ENCODE measurements at regions not wholly inside any gene's neighbourhood (a gene's known extent, or its start where the extent isn't known, plus 50 kb on each side); places are given as distances from the start of the nearest gene placed in this dataset.

DNA sequence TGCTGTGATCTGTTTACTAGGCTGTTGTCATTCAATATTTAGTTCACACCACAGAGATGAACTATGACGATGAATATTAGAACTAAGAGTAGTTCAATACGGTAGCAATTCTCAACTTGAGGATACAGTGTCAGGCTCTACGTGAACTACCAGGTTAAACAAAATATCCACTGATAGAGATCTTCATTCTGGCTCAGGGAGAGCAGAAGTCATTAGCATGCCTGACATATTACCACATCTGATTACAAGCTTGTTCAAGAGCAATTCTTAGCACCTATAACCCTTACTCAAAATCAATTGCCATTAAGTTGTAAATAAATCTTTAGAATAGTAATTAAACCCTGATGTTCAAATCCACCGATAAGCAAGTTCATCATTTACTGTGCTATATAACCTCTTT, 207.2 kb downstream of the CHRM3 start:
- no peak for DNase-seq (ENCODE audit: low read depth, low spot score)

DNA sequence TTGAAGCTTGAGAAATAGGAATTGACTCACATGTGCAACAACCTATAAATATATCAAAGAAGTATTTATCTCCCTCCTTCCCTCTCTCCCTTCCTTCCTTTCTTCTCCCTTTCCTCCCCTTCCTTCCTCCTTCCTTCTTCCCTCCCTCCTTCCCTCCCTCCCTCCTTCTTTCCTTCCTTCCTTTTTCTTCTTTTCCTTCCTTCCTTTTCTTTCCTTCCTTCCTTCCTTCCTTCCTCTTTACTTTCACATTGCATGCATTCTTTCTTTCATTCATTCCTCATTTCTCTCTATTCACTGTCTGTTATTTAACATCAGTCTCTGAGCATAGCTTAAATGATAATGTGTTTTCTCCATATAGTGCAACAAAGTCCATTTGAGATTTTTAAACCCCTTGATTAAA, 214.2 kb downstream of the CHRM3 start:
- no peak for DNase-seq (ENCODE audit: low read depth, low spot score)

DNA sequence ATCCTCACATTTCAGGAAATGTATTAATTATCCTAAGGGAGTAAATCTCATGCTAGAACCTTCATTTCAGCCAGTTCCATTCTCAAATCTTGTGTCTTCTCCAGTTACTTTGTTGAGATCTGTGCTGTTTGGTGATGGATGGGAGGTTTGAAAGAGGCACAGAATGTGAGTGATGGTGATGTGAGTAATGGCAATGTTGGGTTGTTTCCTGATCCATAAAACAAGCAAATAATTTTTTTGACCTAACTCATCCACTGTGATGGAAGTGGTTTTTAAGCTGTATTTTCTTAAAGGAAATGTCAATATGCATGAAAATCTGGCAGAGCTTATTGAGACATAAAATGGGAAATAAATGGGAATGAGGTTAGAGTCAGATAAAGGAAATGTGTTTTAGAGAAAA, 214.7 kb downstream of the CHRM3 start:
- DNase-seq (ENCODE audit: low read depth, low spot score): no peak

DNA sequence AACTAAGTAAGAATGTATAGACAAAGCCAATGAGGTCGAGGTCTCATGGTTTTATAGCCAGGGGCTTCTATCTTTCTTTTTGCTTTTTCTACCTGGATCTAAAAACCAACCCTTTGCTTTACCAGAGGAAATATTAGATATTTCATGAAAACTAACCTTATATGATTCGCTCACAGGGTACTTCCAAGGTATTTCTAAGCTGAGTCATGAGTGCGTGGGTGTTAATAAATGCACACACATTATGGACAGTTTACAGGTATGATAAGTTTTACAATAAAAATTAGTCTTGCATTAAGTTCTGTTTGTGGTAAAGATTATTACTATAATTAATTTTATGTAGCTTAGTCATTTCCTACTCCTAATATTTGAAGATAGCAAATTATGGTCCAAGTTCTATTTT, 217.2 kb downstream of the CHRM3 start:
- DNase-seq (ENCODE audit: low read depth, low spot score): no peak

DNA sequence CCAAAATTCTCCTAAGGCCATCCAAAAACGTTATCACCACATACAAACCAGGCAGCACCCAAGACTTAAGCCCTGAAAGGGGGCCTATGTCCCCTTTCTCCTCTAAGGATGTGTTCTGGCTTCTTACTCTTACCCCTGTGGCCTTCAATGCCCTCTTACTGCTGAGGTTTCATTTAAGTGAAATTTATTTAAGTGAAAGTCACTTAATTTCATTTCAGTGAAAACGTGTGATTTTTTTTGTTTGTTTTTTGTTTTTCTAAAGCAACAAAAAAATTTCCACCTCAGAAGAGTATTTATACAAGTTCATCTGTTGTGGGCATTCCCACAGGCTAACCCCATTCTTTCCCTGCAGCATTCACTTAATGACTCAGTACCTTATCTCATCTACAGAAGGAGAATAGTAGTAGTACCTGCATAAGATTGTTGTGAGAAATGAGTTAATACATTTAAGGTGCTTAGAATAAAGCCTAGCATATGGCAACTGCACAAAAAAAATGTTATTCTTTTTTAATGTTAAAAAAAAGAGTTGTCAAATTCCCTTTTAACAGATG, 220.6 kb downstream of the CHRM3 start:
- no peak for DNase-seq (ENCODE audit: low read depth, low spot score)

DNA sequence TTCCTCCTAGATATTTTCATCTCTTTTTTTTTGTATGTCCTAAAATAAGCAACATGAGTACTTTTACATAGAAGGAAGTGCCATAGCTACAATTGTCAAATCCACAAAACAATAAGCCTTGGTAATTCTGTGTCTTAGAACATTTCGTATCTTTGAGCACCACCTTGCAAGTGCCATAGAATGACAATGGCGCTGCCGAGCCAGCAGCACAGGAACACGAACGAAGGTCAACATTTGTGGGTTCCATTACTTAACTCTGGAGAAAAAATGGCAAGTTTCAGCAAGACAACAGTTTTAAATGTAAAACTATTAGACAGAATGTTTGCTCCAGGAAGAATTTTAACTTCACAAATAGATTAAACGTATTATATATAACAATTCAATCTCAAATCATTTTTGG, 222.1 kb downstream of the CHRM3 start:
- DNase-seq (ENCODE audit: low read depth, low spot score): no peak

GRCh38 chr1:239612379-239612778, 226.0 kb downstream of the CHRM3 start:
- no peak for DNase-seq (ENCODE audit: low read depth, low spot score)

DNA sequence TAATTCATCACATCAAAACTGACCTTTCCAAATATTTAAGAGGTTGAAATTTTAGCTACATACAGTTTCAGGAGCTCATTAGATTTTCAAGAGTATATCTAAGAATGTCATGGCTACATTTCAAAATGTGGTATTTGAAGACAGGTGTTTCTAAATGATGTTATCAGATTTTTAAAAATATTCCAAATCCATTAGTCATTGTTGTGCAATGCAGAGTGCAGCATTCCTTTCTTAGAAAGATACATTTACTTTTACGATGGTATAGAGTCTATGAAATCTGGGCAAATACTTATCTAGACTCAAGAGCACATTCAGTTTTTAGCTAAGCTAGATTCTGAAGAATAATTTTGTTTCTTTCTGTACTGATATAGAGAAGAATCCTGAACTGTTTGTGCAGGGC, 230.3 kb downstream of the CHRM3 start:
- DNase-seq (ENCODE audit: low read depth, low spot score): no peak

GRCh38 chr1:239617259-239617658, 230.9 kb downstream of the CHRM3 start:
- no peak for DNase-seq (ENCODE audit: low read depth, low spot score)

GRCh38 chr1:239617731-239618130, 231.4 kb downstream of the CHRM3 start:
- no peak for DNase-seq (ENCODE audit: low read depth, low spot score)

- DNase-seq (ENCODE audit: low read depth, low spot score): no peak
These were observed 232.8 kb downstream of the CHRM3 start for GRCh38 chr1:239619190-239619589.

DNA sequence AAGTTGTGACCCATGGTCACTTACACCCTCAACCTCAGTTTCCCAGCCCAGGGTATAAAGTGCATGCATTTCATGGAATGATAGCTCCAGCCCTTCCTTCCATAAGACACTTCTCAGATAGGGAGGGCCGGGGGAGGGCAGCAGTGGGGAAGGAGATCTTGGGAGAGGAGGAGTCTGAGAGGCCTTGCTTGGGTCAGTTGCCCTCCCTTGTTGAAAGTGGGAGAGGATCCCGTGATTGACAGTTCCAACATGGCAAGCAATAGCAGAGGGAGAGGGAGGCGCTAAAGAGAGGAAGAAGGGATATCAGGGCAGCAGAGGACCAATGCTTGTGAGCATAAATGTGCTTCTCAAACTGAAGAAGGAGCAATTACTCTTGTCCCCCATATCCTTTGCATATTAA, 244.4 kb downstream of the CHRM3 start:
- no peak for DNase-seq (ENCODE audit: low read depth, low spot score)

DNA sequence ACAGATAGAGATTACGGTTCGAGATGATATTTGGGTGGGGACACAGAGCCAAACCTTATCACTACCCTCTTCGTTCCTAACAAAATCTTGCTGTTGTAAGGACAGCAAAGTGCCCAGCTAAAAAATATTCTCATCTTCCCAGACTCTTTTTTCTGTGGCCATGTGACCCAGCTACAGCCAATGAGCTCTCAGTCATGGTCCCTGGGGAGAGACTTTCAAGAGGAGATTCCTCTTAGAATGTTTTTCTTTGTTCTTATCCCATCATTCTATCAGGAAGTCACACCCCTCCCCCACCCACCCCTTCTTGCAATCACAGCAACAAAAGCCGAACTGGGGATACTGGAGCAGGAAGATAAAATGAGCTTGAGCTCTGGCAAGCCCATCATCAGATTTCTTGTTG, 247.1 kb downstream of the CHRM3 start:
- DNase-seq (ENCODE audit: low read depth, low spot score): no peak

DNA sequence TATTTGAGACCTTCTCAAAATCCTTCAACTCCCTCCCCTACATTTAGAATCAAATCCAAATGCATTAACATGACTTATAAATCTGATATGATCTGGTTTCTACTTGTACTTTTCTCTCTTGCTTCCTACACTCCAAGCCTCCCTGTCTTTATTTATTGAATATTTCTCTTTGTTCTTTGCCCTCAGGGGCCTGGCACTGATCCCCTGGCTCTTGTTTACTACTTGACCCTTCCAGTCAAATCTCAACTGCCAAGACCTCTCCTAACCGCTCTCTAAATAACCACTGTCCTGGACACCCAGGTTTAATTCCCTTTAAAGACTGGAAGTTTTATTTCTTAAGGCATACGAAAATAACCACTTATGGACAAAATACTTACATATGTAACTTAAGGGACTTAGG, 248.9 kb downstream of the CHRM3 start:
- DNase-seq (ENCODE audit: low read depth, low spot score): no peak

DNA sequence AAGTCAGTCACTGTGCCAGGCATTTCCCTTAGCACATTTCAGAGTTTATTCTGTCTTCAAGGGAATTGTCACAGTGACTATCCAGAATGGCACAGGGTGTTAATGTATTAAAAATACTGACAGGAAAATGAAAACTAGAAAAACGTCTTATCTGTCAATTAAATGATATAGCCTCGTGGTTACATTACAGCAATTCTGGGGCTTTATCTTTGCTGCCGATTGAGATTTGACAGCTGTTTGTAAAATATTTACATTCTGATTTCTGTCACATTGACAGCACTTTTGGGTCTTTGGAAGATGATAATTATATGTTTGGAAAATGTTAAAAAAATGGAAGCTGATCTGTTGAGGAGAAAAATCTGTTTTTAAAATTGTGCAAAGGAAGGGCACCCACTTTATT, 250.0 kb downstream of the CHRM3 start:
- no peak for DNase-seq (ENCODE audit: low read depth, low spot score)

- DNase-seq (ENCODE audit: low read depth, low spot score): no peak
These were observed 258.2 kb downstream of the CHRM3 start for GRCh38 chr1:239644604-239645003.

DNA sequence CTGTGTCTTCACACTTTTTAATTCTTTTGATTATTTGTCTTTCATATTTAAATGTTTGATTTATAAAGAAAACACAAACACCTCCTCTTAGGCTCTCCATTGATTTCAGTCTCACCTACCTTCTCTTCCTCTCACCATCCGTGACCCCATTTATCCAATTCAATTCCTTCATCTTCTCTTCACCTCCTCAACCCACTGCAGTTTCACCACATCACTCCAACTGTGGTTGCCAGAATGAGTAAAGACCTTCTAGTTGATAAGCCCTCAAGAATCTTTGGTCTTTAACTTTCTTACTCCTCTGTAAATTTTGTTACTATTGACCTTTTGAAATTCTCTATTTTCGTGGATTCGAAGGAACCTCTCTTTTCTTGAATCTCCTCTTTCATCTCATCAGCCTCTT, 260.7 kb downstream of the CHRM3 start:
- DNase-seq (ENCODE audit: low read depth, low spot score): no peak

- DNase-seq (ENCODE audit: low read depth, low spot score): no peak
These were observed 261.7 kb downstream of the CHRM3 start for GRCh38 chr1:239647964-239648632.

GRCh38 chr1:239655023-239655422, 268.7 kb downstream of the CHRM3 start:
- no peak for DNase-seq (ENCODE audit: low read depth, low spot score)

DNA sequence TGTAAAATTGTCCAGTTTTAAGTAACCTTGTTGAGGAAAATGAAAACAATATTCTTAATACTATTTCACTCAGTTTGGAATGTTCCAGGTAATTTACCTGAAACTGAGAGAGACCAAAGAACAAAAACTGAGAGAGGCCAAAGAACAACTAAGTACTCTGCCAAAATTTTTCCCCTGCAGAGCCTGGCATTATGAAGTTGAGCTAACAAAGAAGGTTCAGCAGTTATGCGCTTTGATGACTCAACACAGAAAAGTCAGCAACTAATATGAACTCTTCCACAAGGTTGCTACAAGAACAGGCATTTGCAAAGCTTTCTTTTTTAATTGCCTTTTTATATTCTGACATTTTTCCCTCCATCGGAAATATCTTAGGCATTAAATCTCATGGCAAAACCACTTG, 270.9 kb downstream of the CHRM3 start:
- no peak for DNase-seq (ENCODE audit: low read depth, low spot score)

DNA sequence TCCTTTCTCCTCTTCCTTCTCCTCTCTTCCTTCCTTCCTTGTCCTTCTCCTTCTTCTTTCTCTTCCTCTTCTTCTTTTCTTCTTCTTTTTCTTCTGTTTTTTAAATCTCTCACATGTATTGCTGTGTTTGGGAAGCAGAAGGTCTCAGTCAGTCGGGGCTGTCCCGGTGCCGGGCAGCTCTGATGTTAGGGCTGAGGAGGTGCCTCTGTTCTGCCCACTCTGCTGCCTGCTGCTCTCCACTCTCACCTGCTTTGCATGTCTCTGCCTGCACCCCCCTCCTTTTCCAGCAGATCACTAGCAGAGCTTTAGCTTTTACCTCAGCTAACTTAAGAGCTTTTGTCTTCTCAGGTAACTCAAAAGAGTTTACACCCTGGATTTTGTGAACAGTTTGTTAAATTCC, 276.6 kb downstream of the CHRM3 start:
- DNase-seq (ENCODE audit: low read depth, low spot score): no peak

DNA sequence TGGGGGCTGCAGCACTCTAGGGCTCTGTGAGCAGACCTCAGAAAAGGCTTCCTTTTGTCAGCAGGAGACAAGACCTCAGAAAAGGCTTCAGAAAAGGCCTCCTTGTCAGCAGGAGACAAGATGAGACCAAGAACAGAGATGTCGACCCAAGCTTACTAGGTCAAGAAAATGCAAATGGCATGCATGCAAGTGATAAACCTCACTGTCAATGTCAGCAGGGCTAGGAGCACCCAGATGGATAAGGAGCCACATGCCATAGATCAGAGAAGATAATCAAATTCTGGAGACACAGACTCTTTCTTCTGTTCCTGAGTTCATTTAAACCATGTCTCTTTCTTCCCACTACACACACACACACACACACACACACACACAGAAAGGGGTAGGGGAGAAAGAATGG, 285.9 kb downstream of the CHRM3 start:
- DNase-seq (ENCODE audit: low read depth, low spot score): no peak

DNA sequence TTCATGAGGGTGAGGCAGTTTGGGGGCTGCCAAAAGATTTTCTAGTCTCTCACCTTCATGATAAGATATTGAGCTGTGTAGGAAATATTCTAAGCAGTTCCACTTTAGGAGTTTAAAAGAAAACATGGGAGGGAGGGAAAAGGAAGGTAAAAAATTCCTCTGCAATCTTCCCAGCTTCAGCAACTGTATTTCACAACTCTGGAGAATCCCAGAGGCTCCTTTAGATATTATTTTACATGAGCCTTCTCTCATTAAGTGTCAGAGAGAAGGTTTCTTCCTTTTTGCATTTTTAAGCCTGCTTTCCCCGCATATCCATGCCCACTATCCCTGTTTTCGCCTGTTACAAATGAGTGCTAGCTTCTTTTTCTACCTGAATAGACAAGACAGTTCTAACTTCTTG, 289.4 kb downstream of the CHRM3 start:
- DNase-seq (ENCODE audit: low read depth, low spot score): no peak

All from smooth muscle cell of the brain vasculature (primary cell).